GM23338 (cell line): ENCODE measurements at regions not wholly inside any gene's neighbourhood (a gene's known extent, or its start where the extent isn't known, plus 50 kb on each side); places are given as distances from the start of the nearest gene placed in this dataset.

Experiments
- ATAC-seq: fragments of 200-7000 bp; cut with Tn5 transposase; 3 replicates; pipeline ENCODE4 v1.9.1; 2020
- DNase-seq: peaks from one replicate; pipeline ENCODE4 v3.0.0-alpha.2; 2015; ENCODE audit warnings: low spot score
- H2AFZ ChIP-seq: fragments of 200-600 bp; sonication (generic); 2 replicates; pipeline ENCODE4 v1.8.0; 2016; ENCODE audit warnings: antibody characterized with exemption, mild to moderate bottlenecking, moderate library complexity
- H3F3A ChIP-seq: fragments of 200-600 bp; sonication (generic); replicated peaks from 2 replicates; pipeline ENCODE4 v1.8.0; 2017; ENCODE audit warnings: antibody characterized with exemption, mixed run types, low read depth
- H3K27ac ChIP-seq: fragments of 200-600 bp; sonication (generic); 2 replicates; pipeline ENCODE4 v1.6.1; 2016; ENCODE audit warnings: low read depth
- H3K27me3 ChIP-seq: fragments of 200-600 bp; sonication (generic); 2 replicates; pipeline ENCODE4 v1.8.0; 2016; ENCODE audit warnings: mild to moderate bottlenecking, mixed run types, moderate library complexity; ENCODE audit not compliant: insufficient read depth
- H3K36me3 ChIP-seq: fragments of 200-600 bp; sonication (generic); 2 replicates; pipeline ENCODE4 v1.8.0; 2016; ENCODE audit warnings: mild to moderate bottlenecking; ENCODE audit not compliant: insufficient read depth
- H3K4me1 ChIP-seq: fragments of 200-600 bp; sonication (generic); 2 replicates; pipeline ENCODE4 v1.8.0; 2016; ENCODE audit warnings: mild to moderate bottlenecking, moderate library complexity; ENCODE audit not compliant: insufficient read depth
- H3K4me2 ChIP-seq: fragments of 200-600 bp; sonication (generic); 2 replicates; pipeline ENCODE4 v1.7.1; 2017; ENCODE audit warnings: mixed run types
- H3K4me3 ChIP-seq: fragments of 200-600 bp; sonication (generic); 2 replicates; pipeline ENCODE4 v1.6.1; 2016; ENCODE audit warnings: mixed run types
- H3K79me2 ChIP-seq: fragments of 200-600 bp; sonication (generic); replicated peaks from 2 replicates; pipeline ENCODE4 v1.8.0; 2017; ENCODE audit warnings: mild to moderate bottlenecking; ENCODE audit not compliant: insufficient read depth
- H3K9me2 ChIP-seq: fragments of 200-600 bp; sonication (generic); 2 replicates; pipeline ENCODE4 v1.8.0; 2017; ENCODE audit not compliant: insufficient read depth
- H4K20me1 ChIP-seq: fragments of 200-600 bp; sonication (generic); replicated peaks from 2 replicates; pipeline ENCODE4 v1.8.0; 2017; ENCODE audit warnings: mild to moderate bottlenecking; ENCODE audit not compliant: insufficient read depth
- H3K27ac Mint-ChIP-seq: 2 replicates; pipeline ENCODE4 v1.8.0; 2020; ENCODE audit warnings: inconsistent platforms, mild to moderate bottlenecking, moderate library complexity, mixed read lengths
- H3K27me3 Mint-ChIP-seq: 3 replicates; pipeline ENCODE4 v1.8.0; 2022; ENCODE audit warnings: low read depth, mild to moderate bottlenecking, moderate library complexity, mixed read lengths, inconsistent platforms; ENCODE audit not compliant: insufficient read depth, poor library complexity
- H3K36me3 Mint-ChIP-seq: 3 replicates; pipeline ENCODE4 v1.8.0; 2021; ENCODE audit warnings: low read depth, mild to moderate bottlenecking, inconsistent platforms, moderate library complexity, mixed read lengths
- H3K4me1 Mint-ChIP-seq: 3 replicates; pipeline ENCODE4 v1.8.0; 2020; ENCODE audit warnings: mild to moderate bottlenecking, inconsistent platforms, mixed read lengths
- H3K4me3 Mint-ChIP-seq: 3 replicates; pipeline ENCODE4 v1.8.0; 2021; ENCODE audit warnings: moderate library complexity, mild to moderate bottlenecking, inconsistent platforms, mixed read lengths
- H3K9me3 Mint-ChIP-seq: 3 replicates; pipeline ENCODE4 v1.8.0; 2020; ENCODE audit warnings: moderate library complexity, mild to moderate bottlenecking, inconsistent platforms, mixed read lengths
- CREB1 ChIP-seq: fragments of 250-450 bp; sonication (Bioruptor Pico); IDR thresholded peaks from 2 replicates; pipeline ENCODE4 v1.5.0; 2020; ENCODE audit warnings: low read depth, mild to moderate bottlenecking, moderate library complexity
- EZH2 ChIP-seq: fragments of 200-600 bp; sonication (generic); IDR thresholded peaks from one replicate; pipeline ENCODE4 v1.8.0; 2017; ENCODE audit warnings: antibody characterized with exemption, mild to moderate bottlenecking, low read depth; ENCODE audit not compliant: unreplicated experiment
- EZH2phosphoT487 ChIP-seq: fragments of 200-600 bp; sonication (generic); IDR thresholded peaks from one replicate; pipeline ENCODE4 v1.8.1; 2018; ENCODE audit warnings: antibody characterized with exemption; ENCODE audit not compliant: unreplicated experiment
- JUNB ChIP-seq: IDR thresholded peaks from one replicate; pipeline ENCODE4 v1.6.1; 2016; ENCODE audit warnings: antibody characterized with exemption; ENCODE audit not compliant: unreplicated experiment
- NANOG ChIP-seq: IDR thresholded peaks from 2 replicates; pipeline ENCODE4 v1.6.1; 2016; ENCODE audit warnings: antibody characterized with exemption, borderline replicate concordance
- POLR2AphosphoS5 ChIP-seq: IDR thresholded peaks from 2 replicates; pipeline ENCODE4 v1.6.1; 2016; ENCODE audit warnings: antibody characterized with exemption, low read depth
- REST ChIP-seq: IDR thresholded peaks from one replicate; pipeline ENCODE4 v1.6.1; 2018; ENCODE audit warnings: antibody characterized with exemption; ENCODE audit not compliant: unreplicated experiment
- STAT1 ChIP-seq: IDR thresholded peaks from one replicate; pipeline ENCODE4 v1.6.1; 2016; ENCODE audit warnings: antibody characterized with exemption; ENCODE audit not compliant: unreplicated experiment
- ZNF114 ChIP-seq: fragments of 250-450 bp; sonication (Bioruptor Pico); IDR thresholded peaks from 2 replicates; pipeline ENCODE4 v1.5.0; 2020; ENCODE audit warnings: mild to moderate bottlenecking, moderate library complexity
- ZNF331 ChIP-seq: fragments of 250-450 bp; sonication (Bioruptor Pico); IDR thresholded peaks from 2 replicates; pipeline ENCODE4 v1.5.0; 2020; ENCODE audit warnings: low read depth, mild to moderate bottlenecking, moderate library complexity
- TF ChIP-seq, protein P1 (sequence below), 2 experiments: fragments of 200-600 bp in 1 of 2; sonication (generic) in 1 of 2; conservative IDR thresholded peaks; 2 replicates each; pipeline versions ENCODE4 v1.5.1 to v1.6.1; 2016 to 2017; ENCODE audit warnings: antibody characterized with exemption in 2 of 2, low read depth in 2 of 2, mild to moderate bottlenecking in 2 of 2, moderate library complexity in 1 of 2
- TF ChIP-seq, protein P2 (sequence below): fragments of 250-450 bp; sonication (Bioruptor Pico); IDR thresholded peaks from 2 replicates; pipeline ENCODE4 v1.5.0; 2020; ENCODE audit warnings: mild to moderate bottlenecking, moderate library complexity
- TF ChIP-seq, protein P3 (sequence below): IDR thresholded peaks from 2 replicates; pipeline ENCODE4 v1.6.1; 2016; ENCODE audit warnings: antibody characterized with exemption

DNA sequence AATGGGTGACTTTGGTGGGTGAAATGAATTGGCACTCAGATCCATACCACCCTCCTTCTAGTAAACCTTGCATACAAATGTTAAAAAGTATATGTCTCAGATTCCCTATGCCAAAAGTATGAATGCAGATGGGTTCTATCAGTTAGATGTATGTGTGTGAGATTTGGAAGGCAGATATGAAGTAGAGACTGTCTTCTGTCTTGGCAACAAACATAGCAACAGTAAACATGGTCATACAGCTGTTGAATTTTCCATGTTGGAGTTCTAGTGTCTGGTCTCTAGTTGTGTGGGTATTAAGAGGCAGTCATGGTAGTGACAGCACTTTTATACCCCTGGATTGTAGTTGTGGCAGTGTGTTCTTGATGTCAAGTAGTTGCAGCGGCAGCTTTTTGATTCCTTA lies 125.6 kb upstream of the PITX1 start:
- no peaks in the 10 kb centered on the region for H3K27me3 ChIP-seq

More for the DNA sequence above, 125.6 kb upstream of the PITX1 start:
- Mint-ChIP-seq H3K4me1 (no peaks in the 10 kb centered on the region), H3K9me3 (peaks cover 14% of the 10 kb centered on the region), H3K27ac (no peak overlapping the region), H3K27me3 (peaks cover 4% of the 10 kb centered on the region), H3K36me3 (no peaks in the 10 kb centered on the region), H3K4me3 (no peak overlapping the region)
- no peaks in the 10 kb centered on the region for H3F3A ChIP-seq
- no peak for ATAC-seq
- no peaks in the 10 kb centered on the region for H3K79me2 ChIP-seq
- no peaks in the 10 kb centered on the region for H4K20me1 ChIP-seq
- H3K4me1 ChIP-seq = no peaks in the 10 kb centered on the region
- H3K9me2 ChIP-seq = peaks cover 6% of the 10 kb centered on the region; the same call in 1 of the 2 replicates
- H3K4me3 ChIP-seq = no peak overlapping the region
- DNase-seq = no peak
- H3K36me3 ChIP-seq = no peaks in the 10 kb centered on the region
- no peak overlapping the region for H3K4me2 ChIP-seq
- H2AFZ ChIP-seq = no peak overlapping the region
- no peak for TF ChIP-seq STAT1
- TF ChIP-seq, protein P1, sequence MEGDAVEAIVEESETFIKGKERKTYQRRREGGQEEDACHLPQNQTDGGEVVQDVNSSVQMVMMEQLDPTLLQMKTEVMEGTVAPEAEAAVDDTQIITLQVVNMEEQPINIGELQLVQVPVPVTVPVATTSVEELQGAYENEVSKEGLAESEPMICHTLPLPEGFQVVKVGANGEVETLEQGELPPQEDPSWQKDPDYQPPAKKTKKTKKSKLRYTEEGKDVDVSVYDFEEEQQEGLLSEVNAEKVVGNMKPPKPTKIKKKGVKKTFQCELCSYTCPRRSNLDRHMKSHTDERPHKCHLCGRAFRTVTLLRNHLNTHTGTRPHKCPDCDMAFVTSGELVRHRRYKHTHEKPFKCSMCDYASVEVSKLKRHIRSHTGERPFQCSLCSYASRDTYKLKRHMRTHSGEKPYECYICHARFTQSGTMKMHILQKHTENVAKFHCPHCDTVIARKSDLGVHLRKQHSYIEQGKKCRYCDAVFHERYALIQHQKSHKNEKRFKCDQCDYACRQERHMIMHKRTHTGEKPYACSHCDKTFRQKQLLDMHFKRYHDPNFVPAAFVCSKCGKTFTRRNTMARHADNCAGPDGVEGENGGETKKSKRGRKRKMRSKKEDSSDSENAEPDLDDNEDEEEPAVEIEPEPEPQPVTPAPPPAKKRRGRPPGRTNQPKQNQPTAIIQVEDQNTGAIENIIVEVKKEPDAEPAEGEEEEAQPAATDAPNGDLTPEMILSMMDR (conservative IDR thresholded peaks at IDR 0.05; ENCODE audit: low read depth in 2 of 2) = no peak
- TF ChIP-seq ZNF114 = no peak
- no peak for TF ChIP-seq ZNF331 (CRISPR knock-in tag)
- TF ChIP-seq, protein P2, sequence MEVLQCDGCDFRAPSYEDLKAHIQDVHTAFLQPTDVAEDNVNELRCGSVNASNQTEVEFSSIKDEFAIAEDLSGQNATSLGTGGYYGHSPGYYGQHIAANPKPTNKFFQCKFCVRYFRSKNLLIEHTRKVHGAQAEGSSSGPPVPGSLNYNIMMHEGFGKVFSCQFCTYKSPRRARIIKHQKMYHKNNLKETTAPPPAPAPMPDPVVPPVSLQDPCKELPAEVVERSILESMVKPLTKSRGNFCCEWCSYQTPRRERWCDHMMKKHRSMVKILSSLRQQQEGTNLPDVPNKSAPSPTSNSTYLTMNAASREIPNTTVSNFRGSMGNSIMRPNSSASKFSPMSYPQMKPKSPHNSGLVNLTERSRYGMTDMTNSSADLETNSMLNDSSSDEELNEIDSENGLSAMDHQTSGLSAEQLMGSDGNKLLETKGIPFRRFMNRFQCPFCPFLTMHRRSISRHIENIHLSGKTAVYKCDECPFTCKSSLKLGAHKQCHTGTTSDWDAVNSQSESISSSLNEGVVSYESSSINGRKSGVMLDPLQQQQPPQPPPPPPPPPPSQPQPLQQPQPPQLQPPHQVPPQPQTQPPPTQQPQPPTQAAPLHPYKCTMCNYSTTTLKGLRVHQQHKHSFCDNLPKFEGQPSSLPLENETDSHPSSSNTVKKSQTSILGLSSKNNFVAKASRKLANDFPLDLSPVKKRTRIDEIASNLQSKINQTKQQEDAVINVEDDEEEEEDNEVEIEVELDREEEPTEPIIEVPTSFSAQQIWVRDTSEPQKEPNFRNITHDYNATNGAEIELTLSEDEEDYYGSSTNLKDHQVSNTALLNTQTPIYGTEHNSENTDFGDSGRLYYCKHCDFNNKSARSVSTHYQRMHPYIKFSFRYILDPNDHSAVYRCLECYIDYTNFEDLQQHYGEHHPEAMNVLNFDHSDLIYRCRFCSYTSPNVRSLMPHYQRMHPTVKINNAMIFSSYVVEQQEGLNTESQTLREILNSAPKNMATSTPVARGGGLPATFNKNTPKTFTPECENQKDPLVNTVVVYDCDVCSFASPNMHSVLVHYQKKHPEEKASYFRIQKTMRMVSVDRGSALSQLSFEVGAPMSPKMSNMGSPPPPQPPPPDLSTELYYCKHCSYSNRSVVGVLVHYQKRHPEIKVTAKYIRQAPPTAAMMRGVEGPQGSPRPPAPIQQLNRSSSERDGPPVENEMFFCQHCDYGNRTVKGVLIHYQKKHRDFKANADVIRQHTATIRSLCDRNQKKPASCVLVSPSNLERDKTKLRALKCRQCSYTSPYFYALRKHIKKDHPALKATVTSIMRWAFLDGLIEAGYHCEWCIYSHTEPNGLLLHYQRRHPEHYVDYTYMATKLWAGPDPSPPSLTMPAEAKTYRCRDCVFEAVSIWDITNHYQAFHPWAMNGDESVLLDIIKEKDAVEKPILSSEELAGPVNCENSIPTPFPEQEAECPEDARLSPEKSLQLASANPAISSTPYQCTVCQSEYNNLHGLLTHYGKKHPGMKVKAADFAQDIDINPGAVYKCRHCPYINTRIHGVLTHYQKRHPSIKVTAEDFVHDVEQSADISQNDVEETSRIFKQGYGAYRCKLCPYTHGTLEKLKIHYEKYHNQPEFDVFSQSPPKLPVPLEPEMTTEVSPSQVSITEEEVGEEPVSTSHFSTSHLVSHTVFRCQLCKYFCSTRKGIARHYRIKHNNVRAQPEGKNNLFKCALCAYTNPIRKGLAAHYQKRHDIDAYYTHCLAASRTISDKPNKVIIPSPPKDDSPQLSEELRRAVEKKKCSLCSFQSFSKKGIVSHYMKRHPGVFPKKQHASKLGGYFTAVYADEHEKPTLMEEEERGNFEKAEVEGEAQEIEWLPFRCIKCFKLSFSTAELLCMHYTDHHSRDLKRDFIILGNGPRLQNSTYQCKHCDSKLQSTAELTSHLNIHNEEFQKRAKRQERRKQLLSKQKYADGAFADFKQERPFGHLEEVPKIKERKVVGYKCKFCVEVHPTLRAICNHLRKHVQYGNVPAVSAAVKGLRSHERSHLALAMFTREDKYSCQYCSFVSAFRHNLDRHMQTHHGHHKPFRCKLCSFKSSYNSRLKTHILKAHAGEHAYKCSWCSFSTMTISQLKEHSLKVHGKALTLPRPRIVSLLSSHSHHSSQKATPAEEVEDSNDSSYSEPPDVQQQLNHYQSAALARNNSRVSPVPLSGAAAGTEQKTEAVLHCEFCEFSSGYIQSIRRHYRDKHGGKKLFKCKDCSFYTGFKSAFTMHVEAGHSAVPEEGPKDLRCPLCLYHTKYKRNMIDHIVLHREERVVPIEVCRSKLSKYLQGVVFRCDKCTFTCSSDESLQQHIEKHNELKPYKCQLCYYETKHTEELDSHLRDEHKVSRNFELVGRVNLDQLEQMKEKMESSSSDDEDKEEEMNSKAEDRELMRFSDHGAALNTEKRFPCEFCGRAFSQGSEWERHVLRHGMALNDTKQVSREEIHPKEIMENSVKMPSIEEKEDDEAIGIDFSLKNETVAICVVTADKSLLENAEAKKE (CRISPR knock-in tag) = no peak
- TF ChIP-seq REST = no peak
- TF ChIP-seq EZH2 = no peak
- TF ChIP-seq, protein P3, sequence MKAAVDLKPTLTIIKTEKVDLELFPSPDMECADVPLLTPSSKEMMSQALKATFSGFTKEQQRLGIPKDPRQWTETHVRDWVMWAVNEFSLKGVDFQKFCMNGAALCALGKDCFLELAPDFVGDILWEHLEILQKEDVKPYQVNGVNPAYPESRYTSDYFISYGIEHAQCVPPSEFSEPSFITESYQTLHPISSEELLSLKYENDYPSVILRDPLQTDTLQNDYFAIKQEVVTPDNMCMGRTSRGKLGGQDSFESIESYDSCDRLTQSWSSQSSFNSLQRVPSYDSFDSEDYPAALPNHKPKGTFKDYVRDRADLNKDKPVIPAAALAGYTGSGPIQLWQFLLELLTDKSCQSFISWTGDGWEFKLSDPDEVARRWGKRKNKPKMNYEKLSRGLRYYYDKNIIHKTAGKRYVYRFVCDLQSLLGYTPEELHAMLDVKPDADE = no peak
- no peak for TF ChIP-seq NANOG
- no peak for TF ChIP-seq CREB1 (CRISPR knock-in tag)
- no peak for TF ChIP-seq JUNB
- TF ChIP-seq POLR2AphosphoS5 = no peak
- TF ChIP-seq EZH2phosphoT487 = no peak
- no peak overlapping the region for H3K27ac ChIP-seq
